Suprapubic skin (tissue), 4 donors: ENCODE measurements at regions not wholly inside any gene's neighbourhood (a gene's known extent, or its start where the extent isn't known, plus 50 kb on each side); places are given as distances from the start of the nearest gene placed in this dataset.

Experiments used
- CTCF ChIP-seq, 2 donors: fragments of 200-600 bp in 1 of 2; fragments of 450-650 bp in 1 of 2; sonication (generic) in 1 of 2; IDR thresholded peaks; one replicate each; pipeline ENCODE4 v1.5.1; 2016 to 2019; ENCODE audit warnings: antibody characterized with exemption in 2 of 2, mild to moderate bottlenecking in 1 of 2, moderate library complexity in 1 of 2
- POLR2A ChIP-seq, 2 donors: fragments of 450-650 bp; IDR thresholded peaks; one replicate each; pipeline ENCODE4 v1.6.1; 2017; ENCODE audit warnings: antibody characterized with exemption in 2 of 2, mild to moderate bottlenecking in 2 of 2, moderate library complexity in 2 of 2
- POLR2AphosphoS5 ChIP-seq, 3 donors: sonication (generic); formaldehyde crosslinking; IDR thresholded peaks; one replicate each; pipeline ENCODE4 v1.6.1; 2017; ENCODE audit warnings: antibody characterized with exemption in 3 of 3

DNA sequence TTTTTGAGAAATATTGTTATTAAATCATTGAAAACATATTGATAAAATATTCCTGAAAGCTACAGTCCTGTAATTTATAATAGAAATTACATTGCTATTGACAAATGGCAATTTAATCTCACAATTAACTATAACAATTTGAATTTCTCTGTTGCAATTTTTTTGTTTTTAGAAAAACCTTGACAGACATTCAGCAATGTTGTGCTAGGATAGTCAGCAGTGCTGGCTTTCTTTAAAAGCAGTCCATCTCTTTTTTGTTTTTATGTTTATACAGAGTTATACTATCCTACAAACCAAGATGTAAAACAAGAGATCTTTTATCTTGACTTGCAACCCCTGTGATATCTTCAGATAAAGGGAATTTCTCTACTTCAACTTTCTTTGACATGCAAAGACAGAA is 93.1 kb downstream of the TUSC7 start:
- TF ChIP-seq CTCF (IDR thresholded peaks at IDR 0.05) (no peak), POLR2AphosphoS5 (IDR thresholded peaks at IDR 0.05) (no peak), POLR2A (IDR thresholded peaks at IDR 0.05) (no peak)
